ENCODE measurements at regions not wholly inside any gene's neighbourhood (a gene's known extent, or its start where the extent isn't known, plus 50 kb on each side); places are given as distances from the start of the nearest gene placed in this dataset.

- WGBS, 2 donors: 80 to 88% methylated on average over 5 of the region's 5 CpGs
- intact Hi-C loops (cut with DNase I): no loop called here
Measured at GRCh38 chr7:97578225-97578624, 153.7 kb upstream of the TAC1 start.

GRCh38 chr7:97580205-97580604 lies 151.7 kb upstream of the TAC1 start:
- Histone ChIP-seq H3K27ac (no peak overlapping the region), H3K36me3 (no peaks in the 10 kb centered on the region), H3K27me3 (no peaks in the 10 kb centered on the region), H3K4me1 (no peaks in the 10 kb centered on the region), H3K4me3 (replicated peaks in 1 of 3) (no peak overlapping the region), H3K9me3 (no peaks in the 10 kb centered on the region)
- TF ChIP-seq CTCF (IDR thresholded peaks at IDR 0.05) (no peak), POLR2A (IDR thresholded peaks at IDR 0.05) (no peak)
- intact Hi-C loops (cut with DNase I): no loop called here
- WGBS, 2 donors: 80 to 83% methylated on average over 2 to 3 of the region's 5 CpGs
- no peak for DNase-seq

More at GRCh38 chr7:97578225-97578624, 153.7 kb upstream of the TAC1 start:
- Histone ChIP-seq H3K4me3 (replicated peaks in 1 of 3) (no peak overlapping the region), H3K9me3 (no peaks in the 10 kb centered on the region), H3K4me1 (no peaks in the 10 kb centered on the region), H3K36me3 (no peaks in the 10 kb centered on the region), H3K27ac (no peak overlapping the region), H3K27me3 (no peaks in the 10 kb centered on the region)
- no peak for DNase-seq
- no peak for TF ChIP-seq POLR2A (IDR thresholded peaks at IDR 0.05)
- TF ChIP-seq CTCF (IDR thresholded peaks at IDR 0.05): no peak

GRCh38 chr7:97595439-97595838 lies 136.4 kb upstream of the TAC1 start:
- TF ChIP-seq CTCF (IDR thresholded peaks at IDR 0.05) (no peak), POLR2A (IDR thresholded peaks at IDR 0.05) (no peak)
- DNase-seq: no peak
- no peaks in the 10 kb centered on the region for H3K27me3 ChIP-seq
- intact Hi-C loops (cut with DNase I): no loop called here
- no peak overlapping the region for H3K27ac ChIP-seq
- H3K4me3 ChIP-seq (replicated peaks in 1 of 3): no peak overlapping the region
- H3K4me1 ChIP-seq: no peaks in the 10 kb centered on the region
- no peaks in the 10 kb centered on the region for H3K9me3 ChIP-seq
- WGBS, 2 donors: 80 to 82% methylated on average over 2 of the region's 2 CpGs
- H3K36me3 ChIP-seq: no peaks in the 10 kb centered on the region

GRCh38 chr7:97601931-97602457 lies 129.9 kb upstream of the TAC1 start:
- Histone ChIP-seq H3K36me3 (no peaks in the 10 kb centered on the region), H3K4me1 (no peaks in the 10 kb centered on the region), H3K27ac (no peak overlapping the region), H3K9me3 (no peaks in the 10 kb centered on the region), H3K4me3 (replicated peaks in 1 of 3) (no peak overlapping the region), H3K27me3 (no peaks in the 10 kb centered on the region)
- 79 to 82% methylated on average over 1 of the region's 1 CpG for WGBS, 2 donors
- TF ChIP-seq CTCF (IDR thresholded peaks at IDR 0.05) (no peak), POLR2A (IDR thresholded peaks at IDR 0.05) (no peak)
- intact Hi-C loops (cut with DNase I): no loop called here
- no peak for DNase-seq

GRCh38 chr7:97620495-97620894 lies 111.4 kb upstream of the TAC1 start:
- 86 to 88% methylated on average over 2 of the region's 2 CpGs for WGBS, 2 donors
- intact Hi-C loops (cut with DNase I): no loop called here
- H3K4me3 ChIP-seq (replicated peaks in 1 of 3): no peak overlapping the region

More at GRCh38 chr7:97620495-97620894, 111.4 kb upstream of the TAC1 start:
- TF ChIP-seq POLR2A (IDR thresholded peaks at IDR 0.05) (no peak), CTCF (IDR thresholded peaks at IDR 0.05) (no peak)
- no peaks in the 10 kb centered on the region for H3K4me1 ChIP-seq
- no peaks in the 10 kb centered on the region for H3K36me3 ChIP-seq
- DNase-seq: no peak
- no peaks in the 10 kb centered on the region for H3K27me3 ChIP-seq
- no peak overlapping the region for H3K27ac ChIP-seq
- no peaks in the 10 kb centered on the region for H3K9me3 ChIP-seq
